NK-92 (cell line): ENCODE measurements at regions not wholly inside any gene's neighbourhood (a gene's known extent, or its start where the extent isn't known, plus 50 kb on each side); places are given as distances from the start of the nearest gene placed in this dataset.

Source experiments
- DNase-seq: peaks from one replicate; lab custom pipeline; 2025; ENCODE audit not compliant: unreplicated experiment; lab: John Stamatoyannopoulos, UW

GRCh38 chr5:123808461-123809380 lies 296.7 kb downstream of the CSNK1G3 start:
- DNase-seq: no peak

GRCh38 chr5:123807177-123807945 lies 295.4 kb downstream of the CSNK1G3 start:
- no peak for DNase-seq

GRCh38 chr5:123806644-123807043 lies 294.7 kb downstream of the CSNK1G3 start:
- no peak for DNase-seq

- DNase-seq: no peak
Observed at GRCh38 chr5:123805300-123805699, 293.3 kb downstream of the CSNK1G3 start.

GRCh38 chr5:123803359-123803758 lies 291.4 kb downstream of the CSNK1G3 start:
- no peak for DNase-seq

- DNase-seq: no peak
Observed at GRCh38 chr5:123802298-123802951, 290.4 kb downstream of the CSNK1G3 start.

GRCh38 chr5:123800640-123801039 lies 288.7 kb downstream of the CSNK1G3 start:
- no peak for DNase-seq

- no peak for DNase-seq
Observed at GRCh38 chr5:123795688-123796087, 283.7 kb downstream of the CSNK1G3 start.

- no peak for DNase-seq
Observed at GRCh38 chr5:123790226-123790625, 278.2 kb downstream of the CSNK1G3 start.

- no peak for DNase-seq
Observed at GRCh38 chr5:123787635-123788034, 275.7 kb downstream of the CSNK1G3 start.

- DNase-seq: no peak
Observed at GRCh38 chr5:123787136-123787535, 275.2 kb downstream of the CSNK1G3 start.

GRCh38 chr5:123786411-123786810 lies 274.4 kb downstream of the CSNK1G3 start:
- DNase-seq: no peak

GRCh38 chr5:123785162-123786071 lies 273.4 kb downstream of the CSNK1G3 start:
- DNase-seq: no peak

GRCh38 chr5:123783421-123783820 lies 271.4 kb downstream of the CSNK1G3 start:
- DNase-seq: no peak

- DNase-seq: no peak
Observed at GRCh38 chr5:123778641-123779040, 266.7 kb downstream of the CSNK1G3 start.

- no peak for DNase-seq
Observed at GRCh38 chr5:123776761-123777160, 264.8 kb downstream of the CSNK1G3 start.

GRCh38 chr5:123771715-123772114 lies 259.7 kb downstream of the CSNK1G3 start:
- DNase-seq: no peak

- DNase-seq: no peak
Observed at GRCh38 chr5:123763201-123763600, 251.2 kb downstream of the CSNK1G3 start.

GRCh38 chr5:123756816-123757215 lies 244.8 kb downstream of the CSNK1G3 start:
- no peak for DNase-seq

- DNase-seq: no peak
Observed at GRCh38 chr5:123756318-123756665, 244.3 kb downstream of the CSNK1G3 start.
